Right lobe of liver (tissue), 6 donors: ENCODE measurements at regions not wholly inside any gene's neighbourhood (a gene's known extent, or its start where the extent isn't known, plus 50 kb on each side); places are given as distances from the start of the nearest gene placed in this dataset.

Source experiments
- ATAC-seq, 4 donors: fragments of 200-7000 bp; cut with Tn5 transposase; one replicate each; pipeline ENCODE4 v1.9.1; 2020; ENCODE audit warnings: mild to moderate bottlenecking in 4 of 4, moderate library complexity in 4 of 4
- DNase-seq, 3 donors: peaks; one replicate each; pipeline ENCODE4 v3.0.0-alpha.2; 2020
- H3K27ac ChIP-seq, 3 donors: fragments of 200-600 bp; one replicate each; pipeline ENCODE4 v1.8.0; 2022
- H3K27me3 ChIP-seq, 2 donors: fragments of 200-600 bp; one replicate each; pipeline ENCODE4 v1.8.0; 2022
- H3K36me3 ChIP-seq, 4 donors: fragments of 200-600 bp; sonication (generic) in 1 of 4; one replicate each; pipeline versions ENCODE4 v1.5.1 to v1.8.0; 2017 to 2022; ENCODE audit warnings: control low read depth in 1 of 4
- H3K4me1 ChIP-seq, 4 donors: fragments of 200-600 bp; sonication (generic) in 1 of 4; one replicate each; pipeline versions ENCODE4 v1.5.1 to v1.8.0; 2017 to 2022; ENCODE audit warnings: control low read depth in 1 of 4
- H3K4me3 ChIP-seq, 3 donors: fragments of 200-600 bp; one replicate each; pipeline ENCODE4 v1.8.0; 2022
- H3K9me3 ChIP-seq, 4 donors: fragments of 200-600 bp; sonication (generic) in 1 of 4; one replicate each; pipeline versions ENCODE4 v1.5.1 to v1.8.0; 2017 to 2022; ENCODE audit warnings: control low read depth in 1 of 4
- CTCF ChIP-seq, 4 donors: fragments of 200-600 bp in 3 of 4; fragments of 450-650 bp in 1 of 4; IDR thresholded peaks; one replicate each; pipeline versions ENCODE4 v1.5.1 to v1.8.0; 2016 to 2022; ENCODE audit warnings: antibody characterized with exemption in 4 of 4, mild to moderate bottlenecking in 2 of 4
- POLR2A ChIP-seq: fragments of 450-650 bp; IDR thresholded peaks from one replicate; pipeline ENCODE4 v1.6.1; 2017; ENCODE audit warnings: antibody characterized with exemption, mild to moderate bottlenecking
- WGBS: methylation state at CpG from one replicate; pipeline ENCODE4 v1.1.6; 2018; ENCODE audit warnings: low coverage, low lambda C conversion rate; ENCODE audit not compliant: insufficient coverage; ENCODE audit errors: missing lambda C conversion rate; 5-methylcytosine and 5-hydroxymethylcytosine counted together
- intact Hi-C, 2 donors: fragments of 100-400 bp; cut with DNase I; formaldehyde crosslinking; loops; one replicate each; pipeline versions ENCODE4 v1.11.2 to v1.14.1; 2022
- donor health status: DM: no; HTN: yes; CAD: no.
- donor health status: DM: no; HTN: no; CAD: no.
- donor health status: DM: no; HTN: no; CAD: no.
- donor health status: DM: no; HTN: yes; CAD: no.
- donor health status: DM: no; HTN: yes; CAD: no.

DNA sequence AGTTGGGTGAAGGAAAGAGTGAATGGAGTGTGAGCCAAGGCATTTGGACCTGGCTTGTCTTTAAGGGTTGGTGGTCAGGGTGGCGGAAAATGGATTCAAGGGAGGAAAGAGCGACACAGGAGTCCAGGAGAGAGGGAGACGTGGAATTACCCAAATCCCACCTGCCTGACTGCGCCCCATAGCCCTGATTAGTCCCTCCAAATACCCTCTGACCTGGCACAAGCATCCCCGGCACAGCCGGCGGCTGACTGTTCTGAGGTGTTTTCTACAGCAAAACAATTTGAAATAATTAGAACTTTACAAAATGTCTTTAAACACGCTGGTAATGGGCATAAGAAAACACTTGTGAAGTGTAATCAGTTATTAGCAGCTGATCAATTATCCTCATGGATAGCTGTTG, 175.8 kb downstream of the PHETA1 start:
- intact Hi-C loops, result no loop called here

GRCh38 chr12:111192647-111193046, 176.2 kb downstream of the PHETA1 start:
- DNase-seq (no peak), ATAC-seq (no peak)
- Histone ChIP-seq H3K4me3 (no peak overlapping the region), H3K36me3 (no peaks in the 10 kb centered on the region), H3K27ac (no peak overlapping the region), H3K9me3 (no peaks in the 10 kb centered on the region), H3K27me3 (no peaks in the 10 kb centered on the region), H3K4me1 (no peaks in the 10 kb centered on the region)
- intact Hi-C loops, result no loop called here
- 71% methylated on average over 3 of the region's 3 CpGs for WGBS
- TF ChIP-seq POLR2A (no peak), CTCF (IDR thresholded peaks at IDR 0.05) (no peak)

More for the DNA sequence above, 175.8 kb downstream of the PHETA1 start:
- ATAC-seq (no peak), DNase-seq (no peak)
- Histone ChIP-seq H3K36me3 (no peaks in the 10 kb centered on the region), H3K27ac (no peak overlapping the region), H3K9me3 (no peaks in the 10 kb centered on the region), H3K4me1 (no peaks in the 10 kb centered on the region), H3K4me3 (no peak overlapping the region), H3K27me3 (no peaks in the 10 kb centered on the region)
- TF ChIP-seq POLR2A (no peak), CTCF (IDR thresholded peaks at IDR 0.05) (no peak)
- 88% methylated on average over 4 of the region's 8 CpGs for WGBS

DNA sequence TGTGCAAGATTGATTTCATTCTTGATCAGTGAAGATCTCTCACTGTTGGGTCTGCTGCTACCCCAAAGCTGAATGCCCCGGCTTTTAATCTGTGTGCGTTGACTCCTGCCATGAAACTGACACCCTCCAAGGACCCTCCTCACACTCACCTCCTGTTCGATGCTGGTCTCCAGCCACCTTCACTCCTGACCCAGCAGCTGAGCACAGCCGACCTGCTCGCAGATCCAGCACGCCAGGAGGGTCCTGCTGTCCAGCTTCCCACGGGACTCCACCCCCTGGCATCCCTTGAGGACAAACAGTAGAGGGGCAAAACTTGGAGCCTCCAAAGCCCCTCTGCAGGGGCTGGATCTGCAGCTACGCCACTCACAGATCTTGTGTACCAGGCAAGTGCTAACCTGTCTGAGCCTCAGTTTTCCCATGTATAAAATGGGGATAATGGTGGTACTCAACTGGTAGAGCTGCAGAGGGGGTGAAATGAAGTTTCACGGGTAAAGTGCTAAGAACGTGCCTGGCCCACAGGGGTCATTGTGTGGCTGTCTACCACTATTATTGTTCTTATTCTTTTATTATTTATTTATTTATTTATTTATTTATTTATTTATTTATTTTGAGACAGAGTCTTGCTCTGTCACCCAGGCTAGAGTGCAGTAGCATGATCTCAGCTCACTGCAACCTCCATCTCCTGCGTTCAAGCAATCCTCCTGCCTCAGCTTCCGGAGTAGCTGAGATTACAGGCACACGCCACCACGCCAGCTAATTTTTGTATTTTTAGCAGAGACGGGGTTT, 178.0 kb downstream of the PHETA1 start:
- Histone ChIP-seq H3K27me3 (no peaks in the 10 kb centered on the region), H3K27ac (no peak overlapping the region), H3K9me3 (no peaks in the 10 kb centered on the region), H3K36me3 (no peaks in the 10 kb centered on the region), H3K4me1 (no peaks in the 10 kb centered on the region), H3K4me3 (no peak overlapping the region)
- WGBS, result 82% methylated on average over 7 of the region's 15 CpGs
- DNase-seq (no peak), ATAC-seq (no peak)
- TF ChIP-seq POLR2A, result no peak
- no peak for TF ChIP-seq CTCF (IDR thresholded peaks at IDR 0.05)
- intact Hi-C loops, result no loop called here

DNA sequence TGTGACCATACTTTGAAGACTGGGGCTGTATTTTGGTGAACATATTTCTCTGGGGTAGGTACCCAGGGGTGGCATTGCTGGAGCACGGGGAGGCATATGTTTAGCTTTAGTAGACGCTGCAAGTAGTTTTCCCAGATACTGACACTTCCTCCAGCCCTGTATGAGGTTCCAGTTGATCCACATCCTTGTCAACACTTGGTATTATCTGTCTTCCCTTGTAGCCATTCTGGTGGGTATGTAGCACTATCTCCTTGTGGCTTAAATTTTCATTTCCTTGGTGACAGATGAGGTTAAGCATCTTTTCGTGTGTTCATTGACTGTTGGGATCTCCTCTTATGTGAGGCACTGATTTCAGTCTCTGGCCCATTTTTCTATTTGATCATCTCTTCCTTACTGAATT, 179.1 kb downstream of the PHETA1 start:
- Histone ChIP-seq H3K9me3 (no peaks in the 10 kb centered on the region), H3K27me3 (no peaks in the 10 kb centered on the region), H3K36me3 (no peaks in the 10 kb centered on the region), H3K4me1 (no peaks in the 10 kb centered on the region), H3K4me3 (no peak overlapping the region), H3K27ac (no peak overlapping the region)
- no peak for DNase-seq
- no peak for ATAC-seq
- WGBS, result 62% methylated on average over 3 of the region's 3 CpGs
- TF ChIP-seq CTCF (IDR thresholded peaks at IDR 0.05) (no peak), POLR2A (no peak)
- intact Hi-C loops, result no loop called here
